Testis (tissue), 2 donors: ENCODE measurements at regions not wholly inside any gene's neighbourhood (a gene's known extent, or its start where the extent isn't known, plus 50 kb on each side); places are given as distances from the start of the nearest gene placed in this dataset.

Experiments used
- DNase-seq: peaks from one replicate; pipeline ENCODE4 v3.0.0-alpha.2; 2019
- H3K27ac ChIP-seq, 2 donors: fragments of 200-600 bp; sonication (generic); one replicate each; pipeline ENCODE4 v1.5.1; 2019
- H3K27me3 ChIP-seq: fragments of 200-600 bp; sonication (generic); one replicate; pipeline ENCODE4 v1.5.1; 2019
- H3K36me3 ChIP-seq: fragments of 200-600 bp; sonication (generic); one replicate; pipeline ENCODE4 v1.5.1; 2017; ENCODE audit warnings: low read depth; ENCODE audit errors: missing control alignments
- H3K4me1 ChIP-seq: fragments of 200-600 bp; sonication (generic); one replicate; pipeline ENCODE4 v1.5.1; 2019
- H3K4me3 ChIP-seq, 2 donors: fragments of 200-600 bp; sonication (generic); one replicate each; pipeline ENCODE4 v1.5.1; 2017 to 2019
- H3K9me3 ChIP-seq: fragments of 200-600 bp; sonication (generic); one replicate; pipeline ENCODE4 v1.5.1; 2017
- POLR2A ChIP-seq: fragments of 450-650 bp; IDR thresholded peaks from one replicate; pipeline ENCODE4 v1.6.1; 2017; ENCODE audit warnings: antibody characterized with exemption, mild to moderate bottlenecking, moderate library complexity
- WGBS, 2 donors: methylation state at CpG; one replicate each; pipeline ENCODE4 v1.1.5; 2018; 5-methylcytosine and 5-hydroxymethylcytosine counted together
- intact Hi-C: fragments of 100-400 bp; cut with DNase I; formaldehyde crosslinking; loops from one replicate; pipeline ENCODE4 v1.15.1; 2023; ENCODE audit warnings: low total_unique reads
- TF ChIP-seq, protein P1 (sequence below), 3 experiments: fragments of 450-650 bp in 2 of 3; fragments of 200-600 bp in 1 of 3; sonication (generic) in 1 of 3; IDR thresholded peaks; one replicate each; pipeline ENCODE4 v1.5.1; 2016 to 2019; ENCODE audit warnings: antibody characterized with exemption in 3 of 3, mild to moderate bottlenecking in 2 of 3, moderate library complexity in 1 of 3

DNA sequence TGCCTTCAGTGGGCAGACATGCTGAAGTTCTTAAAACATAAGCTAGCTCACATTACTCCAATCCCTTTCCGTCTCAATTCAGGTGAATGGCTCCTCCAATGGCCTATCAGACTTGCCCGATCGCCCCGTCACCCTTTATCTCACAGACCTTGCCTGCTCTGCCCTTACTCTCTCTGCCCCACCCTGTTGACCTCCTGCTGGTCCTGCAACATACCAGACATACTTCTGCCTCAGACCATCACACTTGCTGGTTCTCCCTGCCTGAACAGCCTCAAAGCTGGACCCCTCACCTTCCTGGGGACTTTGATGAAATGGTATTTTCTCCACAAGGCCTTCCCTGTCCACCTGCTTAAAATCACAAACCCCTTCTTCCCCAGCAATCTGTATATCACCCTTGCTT is 340.1 kb upstream of the NR3C2 start:
- WGBS, 2 donors, result 70 to 77% methylated on average over 4 of the region's 4 CpGs
- H3K4me1 ChIP-seq, result no peaks in the 10 kb centered on the region
- no peak overlapping the region for H3K4me3 ChIP-seq
- H3K27me3 ChIP-seq, result no peaks in the 10 kb centered on the region
- TF ChIP-seq, protein P1, sequence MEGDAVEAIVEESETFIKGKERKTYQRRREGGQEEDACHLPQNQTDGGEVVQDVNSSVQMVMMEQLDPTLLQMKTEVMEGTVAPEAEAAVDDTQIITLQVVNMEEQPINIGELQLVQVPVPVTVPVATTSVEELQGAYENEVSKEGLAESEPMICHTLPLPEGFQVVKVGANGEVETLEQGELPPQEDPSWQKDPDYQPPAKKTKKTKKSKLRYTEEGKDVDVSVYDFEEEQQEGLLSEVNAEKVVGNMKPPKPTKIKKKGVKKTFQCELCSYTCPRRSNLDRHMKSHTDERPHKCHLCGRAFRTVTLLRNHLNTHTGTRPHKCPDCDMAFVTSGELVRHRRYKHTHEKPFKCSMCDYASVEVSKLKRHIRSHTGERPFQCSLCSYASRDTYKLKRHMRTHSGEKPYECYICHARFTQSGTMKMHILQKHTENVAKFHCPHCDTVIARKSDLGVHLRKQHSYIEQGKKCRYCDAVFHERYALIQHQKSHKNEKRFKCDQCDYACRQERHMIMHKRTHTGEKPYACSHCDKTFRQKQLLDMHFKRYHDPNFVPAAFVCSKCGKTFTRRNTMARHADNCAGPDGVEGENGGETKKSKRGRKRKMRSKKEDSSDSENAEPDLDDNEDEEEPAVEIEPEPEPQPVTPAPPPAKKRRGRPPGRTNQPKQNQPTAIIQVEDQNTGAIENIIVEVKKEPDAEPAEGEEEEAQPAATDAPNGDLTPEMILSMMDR (IDR thresholded peaks at IDR 0.05), result no peak
- TF ChIP-seq POLR2A, result no peak
- H3K9me3 ChIP-seq, result no peaks in the 10 kb centered on the region
- no peak for DNase-seq
- H3K36me3 ChIP-seq, result no peaks in the 10 kb centered on the region
- intact Hi-C loops, result no loop called here
- no peak overlapping the region for H3K27ac ChIP-seq

DNA sequence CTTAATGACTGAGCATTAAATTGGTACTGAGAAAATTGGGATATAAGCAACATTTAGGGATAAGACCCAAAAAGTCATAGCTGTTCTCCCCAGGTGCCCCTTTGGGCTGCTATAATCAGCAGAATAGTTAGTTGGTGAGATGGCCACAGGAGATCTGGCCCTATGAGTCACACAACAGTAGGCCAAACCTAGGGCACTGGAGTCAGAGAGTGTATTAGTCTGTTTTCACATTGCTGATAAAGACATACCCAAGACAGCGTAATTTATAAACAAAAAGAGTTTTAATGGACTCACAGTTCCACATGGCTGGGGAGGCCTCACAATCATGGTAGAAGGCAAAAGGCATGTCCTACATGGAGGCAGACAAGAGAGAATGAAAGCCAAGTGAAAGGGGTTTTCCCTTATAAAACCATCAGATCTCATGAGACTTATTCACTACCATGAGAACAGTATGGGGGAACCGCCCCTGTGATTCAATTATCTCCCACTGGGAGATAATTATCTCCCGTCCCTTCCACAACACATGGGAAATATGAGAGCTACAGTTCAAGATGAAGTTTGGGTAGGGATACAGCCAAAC is 338.3 kb upstream of the NR3C2 start:
- 87 to 93% methylated on average over 3 of the region's 3 CpGs for WGBS, 2 donors
- no peak for DNase-seq
- H3K4me3 ChIP-seq, result no peak overlapping the region
- intact Hi-C loops, result no loop called here
- H3K27ac ChIP-seq, result no peak overlapping the region
- no peaks in the 10 kb centered on the region for H3K9me3 ChIP-seq
- no peaks in the 10 kb centered on the region for H3K27me3 ChIP-seq
- no peaks in the 10 kb centered on the region for H3K4me1 ChIP-seq
- no peak for TF ChIP-seq POLR2A
- TF ChIP-seq, protein P1 (IDR thresholded peaks at IDR 0.05), result no peak
- no peaks in the 10 kb centered on the region for H3K36me3 ChIP-seq

DNA sequence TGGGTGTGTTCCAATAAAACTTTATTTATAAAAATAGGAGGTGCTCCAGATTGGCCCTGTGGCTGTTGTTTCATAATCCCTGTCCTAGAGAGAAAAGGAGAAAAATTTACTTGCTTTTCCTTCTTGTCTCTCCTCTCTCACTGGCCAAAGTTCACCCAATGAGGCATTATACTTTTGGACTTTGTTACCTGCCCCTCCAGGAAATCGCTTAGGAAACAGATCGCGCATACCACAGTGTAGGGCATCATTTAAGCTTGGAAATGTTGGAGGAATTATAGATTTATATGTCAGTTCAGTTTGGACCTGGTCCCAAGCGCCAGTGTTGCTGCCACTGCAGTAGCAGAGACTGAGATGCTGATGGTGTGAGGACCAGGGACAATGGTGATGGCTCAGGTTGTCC is 337.6 kb upstream of the NR3C2 start:
- no peaks in the 10 kb centered on the region for H3K4me1 ChIP-seq
- DNase-seq, result no peak
- no peaks in the 10 kb centered on the region for H3K36me3 ChIP-seq
- no peak for TF ChIP-seq POLR2A
- TF ChIP-seq, protein P1 (IDR thresholded peaks at IDR 0.05), result no peak
- 86 to 87% methylated on average over 4 of the region's 4 CpGs for WGBS, 2 donors
- intact Hi-C loops, result no loop called here
- H3K27me3 ChIP-seq, result no peaks in the 10 kb centered on the region
- H3K9me3 ChIP-seq, result no peaks in the 10 kb centered on the region
- no peak overlapping the region for H3K27ac ChIP-seq
- H3K4me3 ChIP-seq, result no peak overlapping the region

DNA sequence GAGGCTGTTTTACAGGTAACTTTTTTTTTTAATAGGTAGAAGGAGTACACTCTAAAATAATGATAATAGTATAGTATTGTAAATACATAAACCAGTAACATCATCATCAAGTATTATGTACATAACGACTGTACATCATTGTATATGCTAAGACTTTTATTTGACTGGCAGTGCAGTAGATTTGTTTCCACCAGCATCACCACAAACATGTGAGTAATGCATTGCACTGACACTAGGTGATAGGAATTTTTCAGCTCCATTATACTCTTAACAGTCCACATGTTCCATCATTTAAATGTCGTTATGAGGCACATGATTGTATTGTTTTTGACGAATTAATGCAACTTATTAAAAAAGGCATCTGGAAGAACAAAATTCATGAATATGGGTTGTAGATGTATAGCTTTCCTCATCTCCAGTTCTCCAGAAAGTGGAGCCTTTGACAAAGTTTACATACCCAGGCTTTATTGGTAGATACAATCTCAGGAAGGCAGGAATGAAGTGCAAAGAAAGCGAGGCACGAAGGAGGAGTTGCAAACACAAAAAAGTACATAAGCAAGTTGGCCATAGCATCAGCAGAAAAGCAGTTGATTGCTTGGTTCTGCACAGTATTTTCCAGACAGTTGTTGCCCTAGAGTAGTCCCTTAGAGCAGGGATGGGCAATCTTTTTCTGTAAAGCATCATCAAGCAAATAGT is 336.9 kb upstream of the NR3C2 start:
- no peaks in the 10 kb centered on the region for H3K9me3 ChIP-seq
- H3K4me1 ChIP-seq, result no peaks in the 10 kb centered on the region
- DNase-seq, result no peak
- H3K27ac ChIP-seq, result no peak overlapping the region
- intact Hi-C loops, result no loop called here
- WGBS, 2 donors, result 86 to 95% methylated on average over 5 of the region's 5 CpGs
- H3K4me3 ChIP-seq, result no peak overlapping the region
- H3K27me3 ChIP-seq, result no peaks in the 10 kb centered on the region
- TF ChIP-seq, protein P1 (IDR thresholded peaks at IDR 0.05), result no peak
- TF ChIP-seq POLR2A, result no peak
- no peaks in the 10 kb centered on the region for H3K36me3 ChIP-seq

DNA sequence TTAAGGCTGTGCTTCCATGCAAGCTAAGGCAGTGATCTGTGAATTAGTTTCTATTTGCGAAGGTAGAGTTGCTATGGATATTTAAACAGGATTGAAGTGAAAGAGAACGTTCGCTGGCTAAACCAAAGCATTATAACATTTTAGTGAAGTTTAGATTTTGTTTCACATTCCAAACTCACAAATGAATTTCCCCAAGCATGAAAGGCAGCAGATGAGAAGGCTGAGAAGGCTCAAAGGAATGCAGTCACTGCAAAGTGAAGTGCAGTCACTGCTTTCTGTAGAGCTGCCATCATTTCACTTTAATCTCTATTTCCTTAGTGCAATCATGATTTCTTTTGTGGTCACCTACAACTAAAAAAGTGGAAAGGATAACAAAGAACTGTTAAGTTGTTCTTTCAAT is 334.7 kb upstream of the NR3C2 start:
- Histone ChIP-seq H3K27ac (no peak overlapping the region), H3K4me1 (no peaks in the 10 kb centered on the region), H3K27me3 (no peaks in the 10 kb centered on the region), H3K9me3 (no peaks in the 10 kb centered on the region), H3K36me3 (no peaks in the 10 kb centered on the region), H3K4me3 (no peak overlapping the region)
- DNase-seq, result no peak
- 80 to 88% methylated on average over 3 of the region's 3 CpGs for WGBS, 2 donors
- no peak for TF ChIP-seq POLR2A
- TF ChIP-seq, protein P1 (IDR thresholded peaks at IDR 0.05), result no peak
- intact Hi-C loops, result no loop called here
